Stimulated activated CD4-positive, alpha-beta T cell treated with anti-CD3 and anti-CD28 coated beads, Interleukin-4, amount 100 ng/mL, for 24 hours (primary cell): ENCODE measurements at regions not wholly inside any gene's neighbourhood (a gene's known extent, or its start where the extent isn't known, plus 50 kb on each side); places are given as distances from the start of the nearest gene placed in this dataset.
"Not testable (repeated sequence)": the region's sequence is repeated elsewhere in the genome, so short reads cannot be mapped to it uniquely, and the experiment has no call there.

Experiments
- DNase-seq: peaks from one replicate; pipeline ENCODE4 v3.0.0-alpha.2; 2020

DNA sequence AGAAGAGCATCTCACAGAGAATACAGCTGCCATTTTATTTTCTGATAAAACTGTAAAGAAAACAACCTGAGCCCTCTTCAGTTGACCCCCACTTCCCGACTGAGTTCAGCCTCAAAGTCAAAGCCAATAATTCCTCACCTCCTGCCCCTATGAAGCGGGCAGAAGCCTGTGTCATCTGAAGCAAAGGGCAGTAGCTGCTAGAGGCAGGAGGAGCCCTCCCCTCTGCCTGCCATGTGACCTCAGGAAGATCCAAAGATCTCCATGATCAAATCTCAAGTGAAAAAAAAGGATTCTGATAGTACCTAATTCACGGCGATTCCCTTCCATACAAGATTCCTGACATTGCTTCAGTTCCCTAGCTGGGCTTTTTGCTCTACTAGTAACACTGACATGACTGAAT is 223.1 kb upstream of the CAND1 start:
- DNase-seq, result no peak

GRCh38 chr12:67047634-67048033 is 221.5 kb upstream of the CAND1 start:
- no peak for DNase-seq

DNA sequence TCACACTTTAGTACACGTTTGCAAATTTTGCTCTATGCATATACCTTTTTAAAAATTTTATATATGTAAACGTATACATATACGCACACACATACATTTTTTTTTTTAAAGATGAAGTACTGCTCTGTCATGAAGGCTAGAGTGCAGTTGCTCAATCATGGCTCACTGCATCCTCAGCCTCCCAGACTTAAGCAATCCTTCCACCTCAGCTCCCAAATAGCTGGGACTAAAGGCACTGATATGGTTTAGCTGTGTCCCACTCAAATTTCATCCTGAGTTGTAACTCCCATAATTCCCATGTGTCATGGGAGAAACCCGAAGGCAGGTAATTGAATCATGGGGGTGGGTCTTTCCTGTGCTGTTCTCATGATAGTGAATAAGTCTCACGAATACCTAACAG is 220.8 kb upstream of the CAND1 start:
- DNase-seq, result no peak

DNA sequence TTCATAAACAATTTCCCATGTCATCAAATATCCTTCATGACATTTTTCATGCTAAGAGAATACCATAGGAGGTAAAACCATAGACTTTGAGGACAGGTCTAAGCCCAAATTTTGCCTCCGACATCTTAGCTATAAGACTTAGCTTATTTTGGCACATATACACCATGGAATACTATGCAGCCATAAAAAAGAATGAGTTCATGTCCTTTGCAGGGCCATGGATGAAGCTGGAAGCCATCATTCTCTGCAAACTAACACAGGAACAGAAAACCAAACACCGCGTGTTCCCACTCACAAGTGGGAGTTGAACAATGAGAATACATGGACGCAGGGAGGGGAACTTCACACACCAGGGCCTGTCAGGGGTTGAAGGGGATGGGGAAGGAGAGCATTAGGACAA is 220.0 kb upstream of the CAND1 start:
- not testable (repeated sequence) for DNase-seq

DNA sequence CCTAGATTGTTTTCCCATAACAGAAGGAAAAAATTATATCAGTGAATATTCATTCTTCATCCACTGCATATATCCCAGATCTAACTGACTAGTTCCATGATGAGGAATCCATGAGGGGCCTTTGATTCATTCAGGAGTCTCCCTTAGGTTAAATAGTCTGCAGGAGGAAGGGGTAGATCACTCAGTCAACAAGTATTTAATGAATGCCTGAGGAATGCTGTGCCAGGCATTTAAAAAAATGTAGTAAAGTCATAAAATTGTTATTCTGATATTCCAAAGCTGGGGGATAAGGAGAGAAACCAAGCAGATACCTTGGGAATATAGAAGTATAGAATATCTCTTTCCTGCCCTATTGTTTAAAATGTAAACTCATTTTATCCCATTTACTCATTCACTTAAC is 216.2 kb upstream of the CAND1 start:
- no peak for DNase-seq

DNA sequence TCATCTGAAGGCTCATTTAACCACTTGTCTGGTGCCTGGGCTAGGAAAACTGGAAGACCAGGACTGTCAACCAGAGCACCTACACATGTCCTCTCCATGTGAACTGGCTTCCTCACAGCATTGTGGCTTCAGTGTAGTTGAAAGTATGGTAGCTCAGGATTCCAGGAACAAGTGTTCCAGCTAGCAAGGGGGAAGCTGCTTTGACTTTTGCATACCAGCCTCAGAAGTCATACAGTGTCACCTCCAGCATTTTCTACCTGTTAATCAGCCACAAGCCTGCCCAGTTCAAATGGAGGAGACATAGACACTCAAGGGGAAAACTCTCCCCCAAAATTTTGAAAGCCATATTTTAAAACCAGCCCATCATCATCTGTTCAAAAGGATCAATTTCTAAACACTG is 212.8 kb upstream of the CAND1 start:
- DNase-seq, result no peak

DNA sequence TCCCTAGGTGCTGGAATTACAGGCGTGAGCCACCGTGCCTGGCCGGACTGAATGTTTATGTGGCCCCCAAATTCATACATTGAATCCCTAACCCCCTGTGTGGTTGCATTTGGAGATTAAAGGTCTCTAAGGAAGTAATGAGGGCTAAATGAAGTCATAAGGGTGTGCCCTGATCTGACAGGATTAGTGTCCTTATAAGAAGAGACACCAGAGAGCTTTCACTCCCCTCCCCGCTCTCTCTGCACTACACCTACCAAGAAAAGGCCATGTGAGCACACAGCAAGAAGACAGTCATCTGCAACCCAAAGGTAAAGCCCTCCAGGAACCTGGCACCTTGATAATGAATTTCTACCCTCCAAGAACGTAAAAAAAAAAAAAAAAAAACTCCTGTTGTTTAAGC is 212.1 kb upstream of the CAND1 start:
- no peak for DNase-seq

DNA sequence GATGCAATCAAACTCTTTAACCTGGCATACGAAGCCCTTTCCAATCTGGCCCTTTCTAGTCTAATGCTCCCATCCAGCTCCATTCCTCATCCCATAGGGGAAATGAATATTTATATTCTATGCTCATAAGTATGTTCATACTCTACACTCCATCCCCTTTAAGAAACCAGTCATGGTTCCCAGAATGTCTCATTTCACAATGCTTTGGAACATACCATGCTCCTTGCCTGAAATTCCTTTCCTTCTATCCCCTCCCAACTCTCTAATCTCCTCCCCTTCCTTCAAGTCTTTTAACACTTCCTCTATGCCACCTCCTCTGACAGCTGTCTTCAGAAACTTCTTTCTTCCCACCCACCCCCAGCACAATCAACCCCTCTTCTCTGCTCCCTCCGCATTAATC is 207.0 kb upstream of the CAND1 start:
- DNase-seq, result no peak

- DNase-seq, result no peak
These were observed 201.5 kb upstream of the CAND1 start for GRCh38 chr12:67067453-67068203.

DNA sequence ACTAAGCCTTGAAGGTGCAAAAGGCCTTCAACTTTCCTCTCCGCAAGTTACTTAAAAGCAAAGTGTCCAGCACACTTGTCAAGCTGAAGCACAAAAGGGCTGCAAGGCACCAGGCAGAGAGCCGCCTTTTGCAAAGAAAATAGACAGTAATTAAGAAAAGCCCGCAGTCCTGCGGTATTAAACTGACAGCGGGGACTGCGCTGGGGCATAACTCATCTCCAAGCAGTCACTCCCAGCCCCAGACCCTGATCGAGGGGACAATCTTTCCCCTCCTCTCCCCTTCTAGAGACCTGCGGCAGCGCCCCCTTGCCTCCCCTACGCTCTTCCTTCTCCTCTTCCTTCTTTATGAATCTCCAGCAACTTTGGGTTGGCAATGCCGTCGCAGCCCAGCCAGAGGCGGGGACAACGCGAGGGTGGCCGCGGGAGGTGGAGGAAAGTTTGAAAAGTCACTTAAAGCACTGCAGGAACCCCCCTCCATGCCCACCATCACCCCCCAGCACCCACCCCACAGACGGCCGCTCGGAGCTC is 200.9 kb upstream of the CAND1 start:
- peak; percentile 18 for DNase-seq

GRCh38 chr12:67068761-67069450 is 200.3 kb upstream of the CAND1 start:
- DNase-seq, result peak; percentile 42

DNA sequence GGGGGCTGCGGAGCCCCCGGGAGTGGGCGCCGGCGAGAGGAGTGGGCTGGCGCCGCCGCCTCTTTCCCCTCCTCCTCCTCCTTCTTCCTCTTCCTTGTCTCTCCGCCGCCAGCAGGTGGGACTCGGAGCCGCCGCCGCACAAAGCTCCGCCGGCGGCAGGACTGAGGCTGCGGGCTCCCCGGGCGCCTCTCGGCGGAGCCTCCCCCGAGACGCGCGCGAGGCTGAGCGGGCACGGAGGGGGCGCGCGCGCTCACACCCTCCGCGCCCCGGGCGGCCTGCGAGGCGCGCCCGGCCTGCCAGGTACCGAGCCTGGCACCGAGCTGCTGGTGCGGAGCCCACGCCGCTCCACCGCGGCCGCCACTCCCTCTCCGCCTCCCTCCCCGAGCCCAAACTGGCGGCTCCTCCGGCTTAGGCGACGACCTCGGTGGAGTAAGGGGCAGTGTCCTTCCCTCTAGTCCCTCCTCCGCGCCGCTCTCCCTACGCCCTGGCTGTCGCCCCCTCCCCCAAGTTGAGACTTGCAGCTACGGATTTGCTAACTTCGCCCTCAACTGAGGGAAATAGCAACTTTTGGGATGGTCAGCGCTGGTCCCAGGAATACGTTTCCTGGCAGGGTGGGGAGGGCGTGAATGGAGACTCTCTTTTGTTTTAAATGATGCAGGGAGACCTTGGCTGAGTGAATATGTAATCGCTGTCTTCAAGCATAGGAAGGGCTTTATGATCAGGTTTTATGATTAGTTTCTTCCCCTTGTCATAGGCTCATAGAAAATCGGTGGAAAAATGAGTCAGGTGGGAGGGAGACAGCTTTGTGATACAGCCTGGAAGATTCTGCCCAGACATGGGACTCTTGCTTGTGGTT is 199.5 kb upstream of the CAND1 start:
- DNase-seq, result peak; percentile 41

DNA sequence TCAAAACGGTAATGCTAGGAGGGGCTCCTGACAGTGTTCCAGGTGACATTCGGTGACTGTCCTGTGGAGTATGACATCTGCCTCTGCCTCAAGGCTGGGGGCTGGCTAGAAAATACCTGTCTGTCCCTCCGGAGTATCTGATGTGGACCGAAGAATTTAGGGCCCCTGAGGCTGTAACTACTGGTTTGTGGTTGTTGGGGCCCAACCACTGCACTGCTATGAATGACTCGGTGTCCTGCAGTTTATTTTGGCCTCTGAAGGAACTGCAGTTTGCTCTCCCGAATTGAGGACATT is 198.9 kb upstream of the CAND1 start:
- peak; percentile 20 for DNase-seq

- DNase-seq, result no peak
These were observed 198.6 kb upstream of the CAND1 start for GRCh38 chr12:67070604-67071003.

- not testable (repeated sequence) for DNase-seq
These were observed 196.9 kb upstream of the CAND1 start for GRCh38 chr12:67072281-67072680.

- no peak for DNase-seq
These were observed 195.8 kb upstream of the CAND1 start for GRCh38 chr12:67073336-67073735.

GRCh38 chr12:67074072-67074471 is 195.1 kb upstream of the CAND1 start:
- no peak for DNase-seq

DNA sequence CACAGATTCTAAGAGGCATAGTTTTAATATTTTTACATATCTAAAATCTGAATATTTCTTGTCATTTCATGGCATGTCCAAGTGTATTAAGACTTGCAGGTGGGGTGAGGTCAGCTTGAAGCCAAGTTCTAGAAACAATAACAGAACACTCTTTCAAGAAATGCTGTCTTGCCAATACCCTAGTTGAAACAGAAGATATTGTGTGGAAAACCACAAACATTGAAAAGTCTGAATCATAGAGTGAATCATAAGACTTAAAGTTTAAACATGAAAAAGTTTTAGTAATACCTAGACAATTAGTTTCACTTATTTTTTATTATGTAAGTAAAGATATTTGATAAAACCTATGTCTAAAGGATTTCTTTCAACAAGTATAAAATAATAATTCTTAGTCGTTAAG is 191.5 kb upstream of the CAND1 start:
- DNase-seq, result no peak

DNA sequence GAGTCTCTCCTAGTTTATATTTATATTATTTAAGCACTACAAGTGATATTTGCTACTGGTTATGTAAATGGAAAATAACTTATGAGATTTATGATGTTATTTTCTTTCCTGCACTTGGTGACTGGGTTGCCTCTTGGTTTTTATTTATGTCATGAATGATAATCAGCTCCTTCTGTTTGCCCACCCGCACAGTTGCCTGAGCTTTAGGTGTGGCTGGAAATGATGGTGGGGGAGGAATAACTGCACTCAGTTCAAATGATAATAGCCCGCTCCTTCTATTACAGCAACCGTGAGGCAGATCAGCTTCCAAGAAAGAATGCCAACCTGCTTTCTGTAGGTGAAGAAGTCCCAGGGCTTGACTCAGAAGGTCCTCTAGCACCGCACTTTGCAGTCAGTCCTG is 190.2 kb upstream of the CAND1 start:
- DNase-seq, result no peak

- no peak for DNase-seq
These were observed 188.5 kb upstream of the CAND1 start for GRCh38 chr12:67080637-67081036.

GRCh38 chr12:67082221-67082620 is 186.9 kb upstream of the CAND1 start:
- peak; percentile 11 for DNase-seq

DNA sequence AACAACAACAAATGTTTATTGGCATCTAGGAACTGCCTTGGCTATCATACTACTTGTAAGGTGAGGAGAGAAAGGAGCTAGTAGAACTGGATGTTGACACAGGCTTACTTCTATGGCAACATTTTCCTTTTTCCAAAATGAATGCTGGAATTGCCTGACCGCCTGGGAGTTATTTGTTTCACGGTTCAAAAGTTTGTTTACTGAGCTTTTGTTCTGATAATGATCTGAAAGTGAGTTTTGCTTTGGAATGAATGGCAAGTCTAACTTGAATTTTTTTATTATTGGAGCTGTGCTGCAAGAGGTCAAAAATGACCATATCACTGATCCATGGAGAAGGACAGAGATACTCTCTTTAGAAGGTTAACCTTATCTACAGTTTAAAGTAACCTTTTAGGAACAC is 183.5 kb upstream of the CAND1 start:
- no peak for DNase-seq

DNA sequence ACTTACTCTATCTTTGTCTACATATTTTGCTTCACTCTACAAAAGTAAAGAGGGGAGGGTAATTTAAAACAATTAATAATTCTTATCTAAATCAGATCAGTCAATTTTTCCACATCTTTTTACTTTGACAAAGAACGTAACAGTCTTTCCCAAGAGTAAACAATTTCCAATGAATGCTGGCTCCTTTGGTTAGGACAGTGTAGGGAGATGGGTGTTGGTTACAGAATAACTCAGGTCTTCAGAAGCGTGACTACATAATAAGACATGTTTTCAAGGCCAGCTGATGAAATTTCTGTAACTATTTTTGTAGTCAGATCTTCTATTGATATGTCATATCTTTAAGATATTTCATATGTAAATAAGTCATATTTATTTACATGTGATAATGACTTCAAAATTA is 183.0 kb upstream of the CAND1 start:
- DNase-seq, result no peak
